Suprapubic skin (tissue), 3 donors: ENCODE measurements at regions not wholly inside any gene's neighbourhood (a gene's known extent, or its start where the extent isn't known, plus 50 kb on each side); places are given as distances from the start of the nearest gene placed in this dataset.

ENCODE experiments used
- CTCF ChIP-seq, 2 donors: fragments of 200-600 bp in 1 of 2; fragments of 450-650 bp in 1 of 2; sonication (generic) in 1 of 2; IDR thresholded peaks; one replicate each; pipeline ENCODE4 v1.5.1; 2016 to 2019; ENCODE audit warnings: antibody characterized with exemption in 2 of 2, mild to moderate bottlenecking in 1 of 2, moderate library complexity in 1 of 2
- EP300 ChIP-seq: sonication (generic); formaldehyde crosslinking; IDR thresholded peaks from one replicate; pipeline ENCODE4 v1.6.1; 2017; ENCODE audit warnings: antibody characterized with exemption

- TF ChIP-seq CTCF (IDR thresholded peaks at IDR 0.05) (no peak), EP300 (no peak)
These were observed 316.9 kb downstream of the CDH2 start for GRCh38 chr18:27860011-27860410.
